ENCODE measurements at regions not wholly inside any gene's neighbourhood (a gene's known extent, or its start where the extent isn't known, plus 50 kb on each side); places are given as distances from the start of the nearest gene placed in this dataset.

GRCh38 chr10:81439445-81439844 lies 435.5 kb upstream of the NRG3 start:
- TF ChIP-seq CREB1 (IDR thresholded peaks at IDR 0.05; ENCODE audit: low read depth) (no peak), REST (IDR thresholded peaks at IDR 0.05; ENCODE audit: low read depth) (no peak), ZBTB7A (IDR thresholded peaks at IDR 0.05; ENCODE audit: low read depth) (no peak), EP300 (IDR thresholded peaks at IDR 0.05; ENCODE audit: borderline replicate concordance) (no peak), EGR1 (IDR thresholded peaks at IDR 0.05) (no peak), MAX (IDR thresholded peaks at IDR 0.05) (no peak), NFIC (IDR thresholded peaks at IDR 0.05) (no peak), TEAD4 (IDR thresholded peaks at IDR 0.05) (no peak), TAF1 (IDR thresholded peaks at IDR 0.05; ENCODE audit: low read depth) (no peak), TCF12 (IDR thresholded peaks at IDR 0.05; ENCODE audit: low read depth) (no peak), RAD21 (IDR thresholded peaks at IDR 0.05; ENCODE audit: low read depth) (no peak), USF1 (IDR thresholded peaks at IDR 0.05) (no peak), YY1 (IDR thresholded peaks at IDR 0.05; ENCODE audit: low read depth) (no peak), CEBPB (IDR thresholded peaks at IDR 0.05) (no peak), FOXM1 (IDR thresholded peaks at IDR 0.05; ENCODE audit: borderline replicate concordance, low read depth) (no peak)

GRCh38 chr10:81444242-81444929 lies 430.6 kb upstream of the NRG3 start:
- TF ChIP-seq TCF12 (IDR thresholded peaks at IDR 0.05; ENCODE audit: low read depth) (no peak), YY1 (IDR thresholded peaks at IDR 0.05; ENCODE audit: low read depth) (no peak), ZBTB7A (IDR thresholded peaks at IDR 0.05; ENCODE audit: low read depth) (no peak), RAD21 (IDR thresholded peaks at IDR 0.05; ENCODE audit: low read depth) (no peak), TEAD4 (IDR thresholded peaks at IDR 0.05) (no peak), TAF1 (IDR thresholded peaks at IDR 0.05; ENCODE audit: low read depth) (no peak), CEBPB (IDR thresholded peaks at IDR 0.05) (no peak), EGR1 (IDR thresholded peaks at IDR 0.05) (no peak), USF1 (IDR thresholded peaks at IDR 0.05) (no peak), MAX (IDR thresholded peaks at IDR 0.05) (no peak)

- TF ChIP-seq ZBTB7A (IDR thresholded peaks at IDR 0.05; ENCODE audit: low read depth) (no peak), FOXM1 (IDR thresholded peaks at IDR 0.05; ENCODE audit: borderline replicate concordance, low read depth) (no peak), EP300 (IDR thresholded peaks at IDR 0.05; ENCODE audit: borderline replicate concordance) (no peak), CEBPB (IDR thresholded peaks at IDR 0.05) (no peak), EGR1 (IDR thresholded peaks at IDR 0.05) (no peak), NFIC (IDR thresholded peaks at IDR 0.05) (no peak), YY1 (IDR thresholded peaks at IDR 0.05; ENCODE audit: low read depth) (no peak), RAD21 (IDR thresholded peaks at IDR 0.05; ENCODE audit: low read depth) (no peak), USF1 (IDR thresholded peaks at IDR 0.05) (no peak), CREB1 (IDR thresholded peaks at IDR 0.05; ENCODE audit: low read depth) (no peak)
Observed at GRCh38 chr10:81450651-81451050, 424.3 kb upstream of the NRG3 start.

- TF ChIP-seq REST (IDR thresholded peaks at IDR 0.05; ENCODE audit: low read depth) (no peak), ZBTB7A (IDR thresholded peaks at IDR 0.05; ENCODE audit: low read depth) (no peak), MAX (IDR thresholded peaks at IDR 0.05) (no peak), USF1 (IDR thresholded peaks at IDR 0.05) (no peak), RAD21 (IDR thresholded peaks at IDR 0.05; ENCODE audit: low read depth) (no peak), FOXM1 (IDR thresholded peaks at IDR 0.05; ENCODE audit: borderline replicate concordance, low read depth) (no peak), EP300 (IDR thresholded peaks at IDR 0.05; ENCODE audit: borderline replicate concordance) (no peak), YY1 (IDR thresholded peaks at IDR 0.05; ENCODE audit: low read depth) (no peak), CEBPB (IDR thresholded peaks at IDR 0.05) (no peak), TEAD4 (IDR thresholded peaks at IDR 0.05) (no peak), TAF1 (IDR thresholded peaks at IDR 0.05; ENCODE audit: low read depth) (no peak), EGR1 (IDR thresholded peaks at IDR 0.05) (no peak)
Observed at GRCh38 chr10:81472927-81473470, 402.0 kb upstream of the NRG3 start.

Data from Ishikawa (cell line).